ENCODE measurements at regions not wholly inside any gene's neighbourhood (a gene's known extent, or its start where the extent isn't known, plus 50 kb on each side); places are given as distances from the start of the nearest gene placed in this dataset.

DNA sequence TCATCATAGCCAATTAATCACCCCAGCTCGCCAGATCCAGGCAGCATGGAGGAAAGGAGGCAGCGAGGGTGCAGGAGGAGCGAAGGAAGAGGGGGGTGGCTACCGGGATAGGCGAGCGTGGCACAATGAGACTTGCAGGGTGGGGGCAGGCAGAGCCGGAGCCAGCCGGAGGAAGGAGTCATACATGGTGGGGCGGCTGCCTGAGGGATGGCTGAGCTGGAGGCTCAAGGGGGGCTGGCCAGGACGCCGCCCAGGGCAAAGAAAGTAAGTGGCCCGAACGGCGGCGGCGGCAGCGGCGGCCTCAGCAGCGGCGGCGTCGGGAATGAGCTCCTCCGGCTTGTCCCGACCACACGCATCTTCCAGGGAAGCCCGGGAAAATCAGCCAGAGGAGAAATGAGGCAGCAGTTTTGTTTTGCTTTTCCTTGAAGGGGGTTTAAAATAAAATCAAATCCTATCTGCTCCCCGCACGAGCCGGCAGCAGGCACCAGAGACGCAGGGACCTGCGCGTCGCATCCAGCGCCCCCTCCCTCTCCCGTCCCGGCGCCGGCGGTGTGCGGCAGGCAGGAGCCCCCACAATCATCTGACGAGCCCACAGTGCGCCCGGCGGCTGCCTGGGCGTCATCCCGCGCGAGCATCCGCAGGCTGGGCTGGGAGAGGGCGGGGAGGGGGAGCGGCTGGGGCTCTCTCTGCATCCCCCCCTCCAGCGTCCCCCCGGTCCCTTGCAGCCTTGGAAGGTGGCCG lies 263.6 kb downstream of the CTTN start:
- no peak for DNase-seq

DNA sequence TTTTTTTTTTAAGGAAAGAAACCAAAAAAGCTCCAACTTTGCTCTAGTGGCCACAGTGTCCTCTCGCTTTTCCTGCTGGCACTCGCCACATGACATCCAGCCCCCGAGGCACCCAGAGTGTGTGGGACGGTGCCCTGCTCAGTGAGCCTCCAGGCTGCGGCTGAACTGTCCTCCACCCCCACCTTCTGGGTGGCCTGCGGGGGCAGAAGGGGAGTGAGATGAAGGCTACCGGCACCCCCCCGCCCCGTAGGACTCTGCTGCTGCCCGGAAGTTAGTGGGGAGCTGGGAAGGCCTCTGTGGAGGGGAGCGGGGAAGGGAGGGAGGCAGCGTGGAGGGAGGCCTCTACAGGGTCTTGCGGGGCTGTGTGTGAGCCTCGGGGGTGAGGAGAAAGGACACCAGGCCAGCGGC lies 264.4 kb downstream of the CTTN start:
- no peak for DNase-seq

DNA sequence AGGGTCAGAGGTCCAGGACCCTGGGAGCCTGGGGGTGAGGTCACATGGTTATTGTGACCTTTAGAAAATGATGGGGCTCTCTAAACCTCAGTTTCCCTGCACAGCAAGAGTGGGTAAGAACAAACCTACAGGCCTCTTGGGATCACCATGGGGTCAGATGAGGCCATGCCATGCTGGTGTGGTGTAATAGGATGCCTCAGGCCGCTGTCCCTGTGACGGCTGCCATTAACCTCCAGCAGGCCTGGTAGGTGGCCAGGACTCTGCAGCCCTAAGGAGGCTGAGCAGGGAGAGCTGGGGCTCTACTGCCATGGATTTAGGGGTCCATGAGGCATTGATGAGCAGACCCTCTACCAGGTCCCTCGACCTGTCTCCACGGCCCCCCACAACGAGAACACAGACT lies 265.5 kb downstream of the CTTN start:
- DNase-seq: no peak

DNA sequence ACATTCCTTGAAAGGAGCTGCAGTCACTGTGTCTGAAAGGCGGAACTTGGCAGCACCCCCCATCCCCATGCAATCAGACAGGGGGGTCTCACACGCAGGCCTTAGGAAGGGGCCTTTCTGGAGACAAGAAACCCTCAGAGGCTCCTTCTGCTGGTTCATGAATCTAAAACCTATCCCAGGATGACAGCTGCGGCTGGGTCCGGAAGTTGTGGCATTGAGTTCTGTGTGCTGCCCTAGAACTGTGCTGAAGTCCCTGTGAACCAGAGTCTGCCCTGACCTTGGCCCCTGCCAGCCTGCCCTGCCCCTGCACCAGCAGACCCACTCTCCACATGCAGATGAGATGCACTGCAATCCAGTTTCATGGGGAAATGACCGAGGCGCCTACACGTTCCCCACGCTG lies 268.0 kb downstream of the CTTN start:
- DNase-seq: no peak

DNA sequence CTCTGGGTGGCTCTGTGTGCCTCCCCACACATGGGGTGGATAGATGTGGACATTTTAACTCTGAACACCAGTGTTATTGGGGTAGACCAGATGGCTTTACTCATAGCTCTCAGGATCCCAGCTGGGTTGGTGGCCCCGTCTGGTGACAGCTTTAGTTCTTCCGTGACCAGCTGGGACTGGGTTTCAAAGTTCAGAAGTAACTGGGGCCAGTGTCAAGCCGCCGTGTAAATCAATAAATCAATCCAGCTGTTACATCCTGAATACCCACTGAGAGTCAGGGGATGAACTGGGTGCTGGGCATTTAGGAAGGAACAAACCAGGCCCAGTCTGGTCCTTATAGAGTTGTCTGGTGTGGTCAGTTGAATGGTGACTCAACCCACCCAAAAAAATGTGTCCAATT lies 269.4 kb downstream of the CTTN start:
- DNase-seq: no peak

DNA sequence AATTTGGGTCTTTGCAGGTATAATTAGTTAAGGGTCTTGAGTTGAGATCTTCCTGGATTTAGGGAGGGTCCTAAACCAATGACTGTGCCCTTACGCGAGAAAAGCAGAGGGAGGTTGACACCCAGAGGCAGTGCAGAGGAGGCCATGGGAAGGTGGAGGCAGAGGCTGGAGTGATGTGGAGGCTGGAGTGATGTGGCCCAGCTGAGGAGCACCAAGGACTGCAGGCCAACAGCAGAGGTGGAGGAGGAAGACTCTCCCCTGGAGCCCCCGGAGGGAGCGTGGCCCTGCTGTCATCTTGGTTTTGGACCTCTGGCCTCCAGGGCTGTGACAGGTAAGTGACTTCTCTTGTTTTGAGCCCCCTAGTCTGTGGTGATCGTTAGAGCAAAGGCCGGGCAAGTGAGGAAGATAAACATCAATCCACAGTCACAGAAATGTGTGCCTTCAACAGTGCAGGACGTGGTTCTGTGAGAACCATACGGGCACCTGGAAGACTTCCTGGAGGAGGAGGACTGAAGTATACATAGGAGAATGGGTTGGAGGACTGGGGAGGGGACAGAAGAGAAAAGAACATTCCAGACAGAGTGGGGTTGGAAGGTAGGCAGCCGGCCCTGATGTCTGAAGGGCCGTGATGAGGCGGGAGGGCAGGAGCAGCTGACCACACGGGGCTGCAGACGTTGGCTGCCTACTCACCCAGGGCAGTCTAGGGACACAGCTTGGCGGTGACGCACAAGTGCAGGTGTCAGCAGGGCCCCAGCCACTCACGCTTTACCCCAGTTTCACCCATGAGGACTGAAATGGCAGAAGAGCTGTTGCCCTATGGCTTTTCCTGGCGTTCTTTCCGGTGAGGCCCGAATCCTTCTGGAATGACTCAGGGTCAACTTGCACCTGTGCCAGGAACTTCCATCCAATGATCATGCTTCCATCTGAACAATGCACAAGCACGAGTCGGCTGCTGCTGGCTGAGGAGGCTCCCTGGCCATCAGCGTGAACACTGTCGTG lies 270.2 kb downstream of the CTTN start:
- no peak for DNase-seq

DNA sequence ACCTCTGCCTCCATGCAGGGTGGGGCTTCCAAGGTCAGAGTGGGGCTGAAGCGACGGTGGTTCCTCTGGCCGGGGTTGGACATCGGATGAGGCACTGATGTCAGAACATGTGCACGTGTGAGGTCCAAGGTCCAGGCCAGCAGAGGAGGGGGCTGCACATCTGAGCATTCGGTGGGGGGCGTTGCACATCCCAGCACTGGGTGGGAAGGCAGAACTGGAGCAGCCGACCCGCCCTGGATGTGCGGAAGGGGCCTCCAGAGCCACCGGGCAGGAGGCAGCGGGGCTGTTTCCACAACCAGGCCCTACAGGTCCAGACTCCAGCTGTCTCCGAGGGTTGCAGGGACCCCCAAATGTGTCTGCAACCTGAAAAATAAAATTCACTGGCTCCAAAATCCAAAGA lies 271.0 kb downstream of the CTTN start:
- no peak for DNase-seq

DNA sequence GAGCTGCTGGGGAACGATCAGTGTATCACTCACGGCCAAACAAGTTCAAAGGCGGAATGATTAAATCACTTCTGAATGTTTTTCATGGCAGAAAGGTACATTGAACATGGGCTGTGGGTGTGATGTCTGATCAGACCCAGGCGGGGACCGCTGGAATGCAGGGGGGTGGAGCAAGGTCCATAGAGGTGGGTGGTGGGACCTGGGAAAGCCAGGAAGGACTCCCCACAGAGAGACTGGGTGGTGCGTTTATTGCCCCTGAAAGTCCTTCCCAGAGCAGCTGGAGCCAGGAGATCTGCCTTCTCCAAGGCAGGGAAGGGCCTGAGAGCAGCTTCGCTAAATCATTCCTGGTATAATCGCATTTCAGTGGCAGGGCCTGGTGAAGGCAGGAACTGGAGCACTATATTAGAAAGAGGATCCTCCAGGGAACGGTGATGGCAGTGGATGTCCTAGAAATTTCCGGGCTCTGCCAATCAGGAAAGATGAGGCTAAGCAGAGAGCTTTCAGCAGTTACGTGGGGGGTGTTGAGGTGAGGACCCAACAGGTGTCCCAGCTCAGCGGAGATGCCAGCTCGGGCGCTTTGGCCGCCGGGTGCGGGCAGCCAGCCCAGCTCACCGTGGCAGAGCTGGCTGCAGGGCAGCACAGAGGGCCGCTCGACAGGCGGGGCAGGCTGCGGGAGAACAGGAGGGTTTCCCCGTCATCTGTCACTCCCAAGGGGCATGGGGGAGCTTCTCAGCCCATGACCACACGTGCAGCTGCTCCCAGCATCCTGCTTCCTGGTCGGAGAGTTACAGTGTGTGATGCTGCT lies 271.7 kb downstream of the CTTN start:
- DNase-seq: no peak

DNA sequence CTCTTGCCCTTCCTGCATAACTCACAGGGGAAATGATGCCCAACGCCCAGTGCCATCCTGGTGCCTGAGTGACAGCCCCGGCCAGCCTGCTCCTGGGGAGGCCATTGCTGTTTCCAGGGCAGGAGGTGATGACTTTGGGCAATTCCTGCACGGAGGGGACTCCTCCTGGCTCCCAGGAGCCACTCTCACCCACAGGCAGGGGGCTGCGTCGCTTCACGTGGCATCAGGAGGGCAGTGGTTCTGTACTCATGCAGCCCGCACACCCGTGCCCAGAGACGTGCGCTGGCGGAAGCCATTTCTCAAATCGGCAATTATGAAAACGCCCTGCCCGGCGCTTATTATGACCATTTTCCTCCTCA lies 272.3 kb downstream of the CTTN start:
- no peak for DNase-seq

DNA sequence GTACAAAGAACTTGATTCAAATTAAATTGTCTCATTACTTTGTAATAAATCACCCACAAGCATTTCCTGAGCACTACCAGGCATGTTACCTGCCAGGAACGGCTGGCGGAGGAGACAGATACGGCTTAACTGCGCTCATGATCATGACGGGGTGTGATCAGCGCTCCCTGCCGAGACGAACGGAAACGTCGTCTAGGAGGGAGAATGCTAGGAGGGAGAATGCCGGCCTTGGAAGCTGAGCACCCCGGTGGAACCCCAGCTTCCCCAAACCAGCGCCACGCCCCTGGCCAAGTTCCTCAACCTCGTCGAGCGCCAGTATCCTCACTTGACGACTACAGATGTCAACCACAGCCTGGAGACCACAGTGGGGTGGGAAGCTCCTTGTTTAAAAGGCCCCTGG lies 272.8 kb downstream of the CTTN start:
- no peak for DNase-seq

DNA sequence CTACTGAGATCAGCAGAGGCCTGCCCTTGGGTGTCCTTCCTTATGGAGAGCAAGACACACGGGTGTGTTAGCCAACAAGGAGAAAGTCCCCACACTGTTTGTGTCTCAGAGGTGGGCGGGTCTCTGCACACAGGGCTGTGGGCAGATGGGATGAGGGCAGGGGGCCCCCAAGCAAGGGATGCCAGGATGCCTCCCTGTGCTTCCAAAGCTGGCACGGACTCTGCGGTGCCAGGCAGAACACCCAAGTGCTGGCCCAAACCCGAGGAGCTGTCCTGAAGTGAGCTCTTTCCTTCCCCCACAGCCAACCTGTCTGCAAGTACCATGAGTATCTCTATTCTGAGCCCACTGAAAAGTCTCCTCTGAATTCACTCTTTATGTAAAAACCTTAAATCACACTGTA lies 273.3 kb downstream of the CTTN start:
- no peak for DNase-seq

DNA sequence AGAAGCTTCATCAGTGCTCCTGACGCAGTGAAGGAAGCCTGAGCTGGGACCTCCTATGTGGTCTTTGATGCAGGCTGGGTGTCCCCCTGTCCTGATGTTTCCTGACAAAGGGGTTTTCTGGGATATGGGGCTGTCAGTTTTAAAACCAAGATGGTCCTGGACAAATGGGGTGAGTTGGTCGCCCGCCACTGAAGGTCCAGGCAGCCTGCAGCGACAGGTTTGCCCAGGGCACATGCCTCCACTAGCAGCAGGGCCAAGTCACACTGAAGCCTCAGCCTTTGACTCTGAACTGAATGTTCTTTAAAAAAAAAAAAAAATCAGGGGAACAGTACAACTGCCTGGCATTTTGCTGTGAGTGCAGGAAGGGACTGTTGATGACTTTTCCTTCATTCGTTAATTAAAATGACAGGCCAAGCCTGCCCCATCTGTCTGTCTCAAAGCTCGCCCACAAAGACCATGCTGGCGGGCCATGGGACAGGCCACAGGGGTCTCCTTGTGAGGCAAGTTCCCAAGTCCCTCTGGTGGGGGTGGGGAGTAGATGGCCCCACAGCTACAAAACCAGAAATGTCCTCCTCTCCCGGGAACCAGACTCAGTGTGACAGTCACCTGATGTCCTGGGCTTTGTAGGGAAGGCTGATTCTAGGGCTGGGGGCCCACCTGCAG lies 274.8 kb downstream of the CTTN start:
- DNase-seq: no peak

DNA sequence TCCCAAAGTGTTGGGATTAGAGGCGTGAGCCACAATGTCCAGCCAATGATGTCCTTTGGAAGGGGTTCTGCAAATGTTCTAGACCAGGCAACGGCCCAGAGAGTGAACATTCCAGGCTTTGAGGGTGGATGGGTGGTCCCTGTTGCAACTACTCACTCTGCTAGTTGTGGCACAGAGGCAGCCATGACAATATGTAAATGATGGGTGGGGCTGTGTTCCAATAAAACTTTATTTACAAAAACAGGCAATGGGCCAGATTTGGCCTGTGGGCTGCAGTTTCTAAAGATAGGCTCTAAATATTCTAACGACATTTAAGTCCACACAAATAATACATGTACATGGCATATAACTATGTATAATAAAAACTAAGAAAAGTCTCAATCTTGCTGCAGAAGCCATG lies 276.3 kb downstream of the CTTN start:
- no peak for DNase-seq

DNA sequence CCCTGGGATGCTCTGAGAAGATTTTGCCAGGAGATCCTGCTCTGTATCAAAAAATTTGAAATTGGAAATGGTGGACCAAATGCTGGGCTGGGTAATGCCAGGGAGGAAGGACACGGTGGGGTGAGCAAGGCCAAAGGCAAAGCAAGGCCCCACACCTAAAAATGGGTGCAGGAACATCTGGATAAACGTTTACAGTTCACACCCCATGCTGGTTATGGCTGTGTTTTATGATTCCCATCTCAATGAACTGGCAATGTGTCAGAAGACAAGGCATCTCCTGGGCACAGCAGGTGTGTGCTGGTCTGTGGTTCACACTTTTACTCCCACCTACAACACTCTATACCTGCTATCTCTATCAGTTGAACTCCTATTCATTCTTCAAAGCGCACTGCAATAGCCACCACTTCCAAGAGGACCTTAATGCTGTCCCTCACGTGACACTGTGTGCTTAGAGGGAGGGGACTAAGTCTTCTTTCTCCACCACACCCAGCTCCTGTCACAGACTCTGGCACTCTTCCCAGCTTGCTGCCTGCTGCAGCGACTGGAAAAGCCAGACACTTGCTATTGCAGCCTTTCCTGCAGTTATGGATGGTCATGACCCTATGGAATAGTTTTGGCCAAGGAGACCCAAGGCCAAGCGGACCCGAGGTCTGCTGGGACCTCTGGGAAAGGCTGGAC lies 277.5 kb downstream of the CTTN start:
- no peak for DNase-seq

DNA sequence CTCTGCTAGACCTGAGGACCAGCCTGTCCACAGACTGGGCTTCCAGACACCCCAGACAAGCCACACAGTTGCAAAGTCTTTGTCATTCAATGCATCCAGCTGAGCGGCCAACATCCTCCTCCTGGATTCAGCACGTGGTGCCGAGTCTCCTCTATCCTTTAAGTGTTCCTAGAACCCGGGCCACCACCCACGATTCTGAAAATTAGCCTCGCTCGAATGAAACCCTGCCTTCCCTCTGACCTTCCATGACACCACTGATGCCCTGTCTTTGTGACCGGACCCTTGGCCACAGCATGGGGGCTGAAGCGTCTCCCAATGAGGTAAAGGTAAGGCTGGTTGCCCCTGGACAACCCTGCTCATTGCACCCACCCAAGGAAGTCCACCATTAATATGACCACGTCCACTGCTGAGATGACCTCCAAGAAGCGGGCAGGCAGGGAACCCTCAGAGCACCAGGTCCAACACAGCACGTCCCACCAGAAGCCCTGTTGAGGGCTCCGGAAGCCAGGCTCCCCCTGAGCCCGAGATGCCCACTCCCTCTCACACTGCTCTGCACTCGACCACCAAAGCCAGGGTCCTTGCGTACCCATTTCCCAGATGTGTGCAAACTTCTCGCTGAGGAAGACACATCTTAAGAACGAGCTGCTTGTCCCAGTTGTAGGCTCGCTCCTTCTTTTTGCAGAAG lies 279.0 kb downstream of the CTTN start:
- DNase-seq: no peak

DNA sequence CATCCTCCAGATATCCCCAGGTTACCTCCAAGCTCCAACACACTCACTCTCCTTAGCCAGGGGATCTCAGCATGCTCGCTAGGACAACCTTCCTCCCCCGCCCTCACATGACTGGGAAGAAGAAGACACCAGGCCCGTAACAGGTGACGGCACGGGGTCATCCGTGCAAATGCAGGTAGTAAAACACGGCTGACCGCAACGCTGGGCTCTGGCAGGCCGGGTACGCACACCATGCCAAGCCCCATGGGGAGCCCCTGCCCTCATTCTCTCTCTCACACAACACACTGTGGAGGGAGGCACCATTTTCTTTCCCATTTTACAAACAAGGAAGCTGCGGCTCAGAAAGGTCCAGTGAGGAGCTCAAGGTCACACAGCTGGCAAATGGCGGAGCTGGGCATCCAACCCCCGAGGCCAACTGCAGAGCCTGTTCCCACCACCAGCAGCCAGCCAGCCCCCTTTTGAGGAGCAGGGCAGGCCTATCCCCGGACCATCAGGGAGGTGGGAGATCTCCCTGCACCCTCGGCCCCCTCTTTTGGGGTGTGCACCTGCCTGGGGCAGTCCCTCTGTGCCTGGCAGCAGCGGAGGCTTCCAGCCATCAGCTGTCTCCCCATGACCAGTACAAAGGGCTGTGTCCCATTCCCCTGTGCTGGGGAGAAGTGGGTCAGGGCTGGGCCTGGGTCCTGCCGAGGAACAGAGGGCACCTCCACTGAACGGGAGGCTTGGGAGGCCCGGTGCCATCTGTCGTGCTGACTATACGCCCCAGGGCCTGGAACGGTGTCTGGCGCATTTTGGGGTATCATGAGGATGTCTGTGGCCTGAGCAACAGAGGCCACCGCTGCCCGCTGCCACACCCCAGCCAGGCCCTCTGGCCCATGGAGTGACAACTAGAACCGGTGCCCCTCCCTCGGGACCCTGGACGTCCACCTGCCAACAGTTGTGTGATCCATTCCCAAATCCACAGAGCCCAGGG lies 280.9 kb downstream of the CTTN start:
- DNase-seq: no peak

DNA sequence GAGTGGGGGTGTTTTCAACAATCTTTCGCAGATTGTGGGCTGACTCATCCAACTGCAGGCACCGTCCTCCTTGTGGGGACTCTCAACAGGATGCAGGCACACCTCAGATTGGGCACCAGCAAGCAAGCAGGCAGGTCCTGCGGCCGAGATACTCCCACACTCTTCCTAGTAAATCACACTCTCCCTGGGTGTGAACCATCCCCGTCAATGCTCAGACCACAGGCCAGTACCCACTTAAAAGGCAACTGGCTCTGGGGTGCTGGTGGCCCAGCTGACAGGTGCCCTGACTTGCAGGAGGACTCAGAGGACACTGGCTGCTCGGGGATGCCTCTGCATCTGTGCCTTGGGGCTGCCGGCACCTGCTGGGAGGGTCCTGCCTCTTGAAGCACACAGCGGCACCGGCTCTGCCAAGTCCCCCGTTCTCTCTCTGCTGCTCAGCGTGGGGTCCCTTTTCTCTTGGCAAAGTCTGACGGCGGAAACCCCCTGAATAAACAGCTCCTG lies 282.5 kb downstream of the CTTN start:
- no peak for DNase-seq

DNA sequence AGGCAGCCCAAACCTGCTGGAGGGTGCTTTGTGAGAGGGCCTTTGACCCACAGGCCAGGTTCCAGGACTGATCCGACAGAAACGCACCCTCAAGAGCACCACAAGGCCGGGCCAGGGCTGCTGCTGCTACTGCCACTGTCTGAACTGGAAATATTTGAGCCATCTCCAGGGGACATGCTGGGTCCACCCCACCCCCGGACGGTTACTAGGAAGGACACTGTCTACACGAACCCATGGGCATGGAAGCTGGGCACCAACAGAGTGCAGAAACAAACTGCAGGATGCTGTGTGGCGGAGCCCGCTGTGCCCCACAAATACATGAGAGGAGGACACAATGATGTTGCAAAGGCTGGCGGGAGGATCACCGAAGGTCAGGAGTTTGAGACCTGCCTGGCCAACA lies 283.7 kb downstream of the CTTN start:
- DNase-seq: no peak

DNA sequence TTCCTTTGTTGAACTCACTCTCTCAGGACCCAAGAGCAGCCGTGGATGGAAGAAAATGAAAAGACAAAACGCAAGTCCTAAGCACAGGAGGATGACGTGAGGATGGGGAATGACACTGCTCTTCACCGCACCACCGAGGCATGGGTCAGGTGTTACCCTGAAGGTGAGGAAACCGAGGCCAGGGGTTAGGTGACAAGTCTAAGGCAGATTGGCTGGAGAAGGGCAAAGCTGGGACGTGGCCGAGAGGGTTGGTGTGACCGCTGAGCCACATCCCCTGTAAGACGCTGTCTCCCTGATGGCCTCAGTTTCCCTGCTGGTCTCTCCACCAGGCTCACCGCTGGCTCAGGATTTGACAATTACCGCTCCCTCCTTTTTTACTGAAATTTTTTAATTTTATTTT lies 284.4 kb downstream of the CTTN start:
- DNase-seq: no peak

DNA sequence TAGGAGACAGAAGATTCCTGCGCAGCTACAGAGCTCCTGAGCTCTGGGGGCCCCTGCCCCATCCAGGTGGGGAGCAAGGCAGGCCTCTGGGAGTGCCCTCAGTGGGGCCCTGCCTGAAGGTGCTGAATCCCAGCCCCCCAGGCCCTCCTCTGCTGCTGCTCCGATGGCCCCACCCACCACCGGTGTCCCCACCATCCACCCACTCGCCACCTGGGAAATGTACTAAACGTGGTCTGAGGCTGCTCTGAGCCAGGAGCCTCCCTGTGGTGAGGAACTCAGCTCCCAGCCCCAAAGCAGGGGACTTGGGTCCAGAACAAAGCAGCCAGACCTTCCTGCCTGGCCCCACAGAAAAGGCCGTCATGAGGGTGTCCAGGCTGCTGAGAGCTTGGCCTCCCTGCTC lies 289.4 kb downstream of the CTTN start:
- no peak for DNase-seq

All from CD4-positive, alpha-beta T cell treated with Interferon alpha-2 for 1 hour (primary cell).